H1 (cell line): ENCODE measurements at regions not wholly inside any gene's neighbourhood (a gene's known extent, or its start where the extent isn't known, plus 50 kb on each side); places are given as distances from the start of the nearest gene placed in this dataset.

Source experiments
- SUZ12 ChIP-seq: fragments of 200-600 bp; sonication (generic); IDR thresholded peaks from 2 replicates; pipeline ENCODE4 v1.6.1; 2012; ENCODE audit warnings: mild to moderate bottlenecking, inconsistent platforms, low read length, moderate library complexity, mixed read lengths

- no peak for TF ChIP-seq SUZ12
Measured at GRCh38 chr13:90402613-90403012, 944.9 kb upstream of the MIR17HG start (continued).
